CD4-positive, alpha-beta T cell treated with Interleukin-4 for 4 hours (primary cell): ENCODE measurements at regions not wholly inside any gene's neighbourhood (a gene's known extent, or its start where the extent isn't known, plus 50 kb on each side); places are given as distances from the start of the nearest gene placed in this dataset.
"Not testable (repeated sequence)": the region's sequence is repeated elsewhere in the genome, so short reads cannot be mapped to it uniquely, and the experiment has no call there.

Experiments used
- DNase-seq: peaks from one replicate; pipeline ENCODE4 v3.0.0-alpha.2; 2020

GRCh38 chr1:163477276-163477830, 155.6 kb downstream of the NUF2 start:
- no peak for DNase-seq

GRCh38 chr1:163498391-163499330, 176.9 kb downstream of the NUF2 start:
- not testable (repeated sequence) for DNase-seq

GRCh38 chr1:163504331-163504978, 182.7 kb downstream of the NUF2 start:
- no peak for DNase-seq

GRCh38 chr1:163509114-163509513, 187.4 kb downstream of the NUF2 start:
- DNase-seq: no peak

- DNase-seq: no peak
Observed at GRCh38 chr1:163512349-163512989, 190.7 kb downstream of the NUF2 start.

- no peak for DNase-seq
Observed at GRCh38 chr1:163523375-163524029, 201.7 kb downstream of the NUF2 start.

- peak; percentile 2 for DNase-seq
Observed at GRCh38 chr1:163528710-163529348, 207.1 kb downstream of the NUF2 start.

- DNase-seq: no peak
Observed at GRCh38 chr1:163531345-163531744, 209.6 kb downstream of the NUF2 start.

GRCh38 chr1:163535401-163535800, 213.6 kb downstream of the NUF2 start:
- DNase-seq: no peak

- DNase-seq: no peak
Observed at GRCh38 chr1:163535807-163536206, 214.1 kb downstream of the NUF2 start.

- no peak for DNase-seq
Observed at GRCh38 chr1:163537809-163538208, 216.1 kb downstream of the NUF2 start.

- DNase-seq: no peak
Observed at GRCh38 chr1:163538667-163539066, 216.9 kb downstream of the NUF2 start.

GRCh38 chr1:163540727-163541126, 219.0 kb downstream of the NUF2 start:
- DNase-seq: no peak

- DNase-seq: no peak
Observed at GRCh38 chr1:163544441-163544840, 222.7 kb downstream of the NUF2 start.

GRCh38 chr1:163558162-163558561, 236.4 kb downstream of the NUF2 start:
- DNase-seq: no peak

- DNase-seq: no peak
Observed at GRCh38 chr1:163561580-163562295, 240.0 kb downstream of the NUF2 start.

GRCh38 chr1:163562355-163562754, 240.6 kb downstream of the NUF2 start:
- no peak for DNase-seq

- DNase-seq: no peak
Observed at GRCh38 chr1:163565166-163565565, 243.4 kb downstream of the NUF2 start.

- DNase-seq: no peak
Observed at GRCh38 chr1:163570071-163570470, 248.3 kb downstream of the NUF2 start.

GRCh38 chr1:163571950-163572349, 250.2 kb downstream of the NUF2 start:
- no peak for DNase-seq

- DNase-seq: no peak
Observed at GRCh38 chr1:163574119-163574518, 252.4 kb downstream of the NUF2 start.

GRCh38 chr1:163580926-163581325, 259.2 kb downstream of the NUF2 start:
- DNase-seq: no peak
